HCT116 (cell line): ENCODE measurements at regions not wholly inside any gene's neighbourhood (a gene's known extent, or its start where the extent isn't known, plus 50 kb on each side); places are given as distances from the start of the nearest gene placed in this dataset.

ENCODE experiments used
- CTCF ChIP-seq, 3 experiments: fragments of 200-600 bp in 1 of 3; sonication (generic) in 1 of 3; IDR thresholded peaks in 2 of 3; conservative IDR thresholded peaks in 1 of 3; 2 replicates each; pipeline ENCODE4 v1.5.1; 2012 to 2017; ENCODE audit warnings: low read depth in 2 of 3, low read length in 2 of 3, antibody characterized with exemption in 1 of 3, borderline replicate concordance in 1 of 3, control low read depth in 1 of 3, mild to moderate bottlenecking in 1 of 3, mixed read lengths in 1 of 3, mixed run types in 1 of 3, moderate library complexity in 1 of 3; ENCODE audit not compliant: insufficient read depth in 1 of 3
- REST ChIP-seq: IDR thresholded peaks from 2 replicates; pipeline ENCODE4 v1.6.1; 2012; ENCODE audit warnings: low read depth
- SRF ChIP-seq: IDR thresholded peaks from 2 replicates; pipeline ENCODE4 v1.6.1; 2012; ENCODE audit warnings: low read depth

- TF ChIP-seq CTCF (IDR thresholded peaks at IDR 0.05 in 2 of 3, conservative IDR thresholded peaks at IDR 0.05 in 1 of 3; ENCODE audit: borderline replicate concordance in 1 of 3, insufficient read depth in 1 of 3, low read depth in 2 of 3, low read length in 2 of 3) (no peak), REST (no peak), SRF (no peak)
These were observed 277.0 kb downstream of the MRPL39 start for GRCh38 chr21:25330266-25330665.
